Mesenchymal stem cell (in vitro differentiated cells and primary cell): ENCODE measurements at regions not wholly inside any gene's neighbourhood (a gene's known extent, or its start where the extent isn't known, plus 50 kb on each side); places are given as distances from the start of the nearest gene placed in this dataset.

Experiments used
- DNase-seq: peaks from one replicate; pipeline ENCODE4 v3.0.0-alpha.2; 2013
- H2AFZ ChIP-seq: one replicate; pipeline ENCODE4 v1.6.1; 2013; ENCODE audit warnings: low read depth, mild to moderate bottlenecking, control low read depth, inconsistent platforms, low read length, moderate library complexity
- H2AK5ac ChIP-seq: 2 replicates; pipeline ENCODE4 v1.6.1; 2013; ENCODE audit warnings: low read length, moderate library complexity, mild to moderate bottlenecking, inconsistent platforms; ENCODE audit not compliant: severe bottlenecking
- H2BK120ac ChIP-seq: one replicate; pipeline ENCODE4 v1.6.1; 2013; ENCODE audit warnings: low read depth, mild to moderate bottlenecking, inconsistent platforms, low read length, moderate library complexity
- H2BK12ac ChIP-seq, 2 experiments: one replicate each; pipeline ENCODE4 v1.6.1; 2013; ENCODE audit warnings: inconsistent platforms in 2 of 2, low read length in 2 of 2, mild to moderate bottlenecking in 2 of 2, moderate library complexity in 2 of 2, control low read depth in 1 of 2
- H2BK15ac ChIP-seq: one replicate; pipeline ENCODE4 v1.6.1; 2013; ENCODE audit warnings: mild to moderate bottlenecking, low read depth, inconsistent platforms; ENCODE audit not compliant: poor library complexity, severe bottlenecking
- H2BK5ac ChIP-seq: 2 replicates; pipeline ENCODE4 v1.6.1; 2013; ENCODE audit warnings: low read depth, mild to moderate bottlenecking, low read length, control low read depth, inconsistent platforms; ENCODE audit not compliant: poor library complexity, severe bottlenecking
- H3K14ac ChIP-seq, 2 experiments: one replicate each; pipeline ENCODE4 v1.6.1; 2013; ENCODE audit warnings: inconsistent platforms in 2 of 2, low read length in 2 of 2, control low read depth in 1 of 2, mild to moderate bottlenecking in 1 of 2, moderate library complexity in 1 of 2
- H3K18ac ChIP-seq, 2 experiments: one replicate each; pipeline ENCODE4 v1.6.1; 2013; ENCODE audit warnings: inconsistent platforms in 2 of 2, low read length in 2 of 2, control low read depth in 1 of 2, low read depth in 1 of 2, mild to moderate bottlenecking in 1 of 2
- H3K23ac ChIP-seq, 2 experiments: one replicate each; pipeline ENCODE4 v1.6.1; 2013; ENCODE audit warnings: inconsistent platforms in 2 of 2, low read length in 2 of 2, mild to moderate bottlenecking in 2 of 2, moderate library complexity in 2 of 2, control low read depth in 1 of 2
- H3K27ac ChIP-seq: 2 replicates; pipeline ENCODE4 v1.5.1; 2013; ENCODE audit warnings: mild to moderate bottlenecking, moderate library complexity, low read length, control low read depth, inconsistent platforms; ENCODE audit not compliant: poor library complexity, severe bottlenecking
- H3K27me3 ChIP-seq, 2 experiments: 2 replicates each; pipeline versions ENCODE4 v1.6.1 to v1.7.0; 2013; ENCODE audit warnings: low read length in 2 of 2, mild to moderate bottlenecking in 2 of 2, moderate library complexity in 2 of 2, control low read depth in 1 of 2, inconsistent platforms in 1 of 2; ENCODE audit not compliant: control insufficient read depth in 1 of 2, insufficient read depth in 1 of 2
- H3K36me3 ChIP-seq, 2 experiments: 2 replicates each; pipeline versions ENCODE4 v1.6.1 to v1.7.0; 2013; ENCODE audit warnings: low read length in 2 of 2, control low read depth in 1 of 2, inconsistent platforms in 1 of 2, low read depth in 1 of 2, mild to moderate bottlenecking in 1 of 2; ENCODE audit not compliant: insufficient read depth in 2 of 2, control insufficient read depth in 1 of 2
- H3K4ac ChIP-seq, 2 experiments: one replicate each; pipeline ENCODE4 v1.6.1; 2013; ENCODE audit warnings: inconsistent platforms in 2 of 2, low read length in 2 of 2, mild to moderate bottlenecking in 2 of 2, moderate library complexity in 2 of 2, control low read depth in 1 of 2, low read depth in 1 of 2
- H3K4me1 ChIP-seq: 2 replicates; pipeline ENCODE4 v1.6.1; 2013; ENCODE audit warnings: low read depth, low read length, control low read depth; ENCODE audit not compliant: control insufficient read depth, insufficient read depth
- H3K4me2 ChIP-seq: 2 replicates; pipeline ENCODE4 v1.6.1; 2013; ENCODE audit warnings: low read length, mild to moderate bottlenecking, inconsistent platforms; ENCODE audit not compliant: poor library complexity, severe bottlenecking
- H3K4me3 ChIP-seq, 2 experiments: 2 replicates each; pipeline versions ENCODE4 v1.5.1 to v1.7.0; 2013; ENCODE audit warnings: low read length in 2 of 2, mild to moderate bottlenecking in 2 of 2, control low read depth in 1 of 2, low read depth in 1 of 2; ENCODE audit not compliant: insufficient read depth in 1 of 2
- H3K79me1 ChIP-seq: replicated peaks from 2 replicates; pipeline ENCODE4 v1.6.1; 2013; ENCODE audit warnings: mild to moderate bottlenecking, control low read depth, low read length, inconsistent platforms; ENCODE audit not compliant: poor library complexity, severe bottlenecking
- H3K9ac ChIP-seq: 2 replicates; pipeline ENCODE4 v1.7.0; 2013; ENCODE audit warnings: mild to moderate bottlenecking, low read length, moderate library complexity
- H3K9me3 ChIP-seq: 2 replicates; pipeline ENCODE4 v1.7.0; 2013; ENCODE audit warnings: mild to moderate bottlenecking, low read length; ENCODE audit not compliant: control insufficient read depth
- H4K8ac ChIP-seq: one replicate; pipeline ENCODE4 v1.6.1; 2013; ENCODE audit warnings: inconsistent platforms, mild to moderate bottlenecking, low read length, moderate library complexity
- H4K91ac ChIP-seq: one replicate; pipeline ENCODE4 v1.6.1; 2013; ENCODE audit warnings: mild to moderate bottlenecking, low read length, inconsistent platforms
- WGBS: methylation state at CpG from one replicate; pipeline ENCODE4 v1.1.7; 2013; ENCODE audit warnings: mixed read lengths; 5-methylcytosine and 5-hydroxymethylcytosine counted together

GRCh38 chr2:149657401-149658040 is 69.9 kb upstream of the MMADHC start:
- 100% methylated on average over 1 of the region's 1 CpG for WGBS

GRCh38 chr2:149656996-149657395 is 69.4 kb upstream of the MMADHC start:
- Histone ChIP-seq H2BK12ac (no peak overlapping the region), H3K79me1 (no peaks in the 10 kb centered on the region), H2AK5ac (no peak overlapping the region), H3K4me3 (no peak overlapping the region), H2AFZ (no peak overlapping the region), H4K8ac (no peak overlapping the region), H3K36me3 (no peaks in the 10 kb centered on the region), H4K91ac (no peak overlapping the region), H3K4ac (no peak overlapping the region), H2BK120ac (no peak overlapping the region), H2BK5ac (no peak overlapping the region), H2BK15ac (no peak overlapping the region), H3K14ac (no peak overlapping the region), H3K27me3 (no peaks in the 10 kb centered on the region), H3K23ac (no peak overlapping the region), H3K18ac (no peak overlapping the region), H3K27ac (no peak overlapping the region), H3K4me1 (peaks cover 1% of the 10 kb centered on the region), H3K9ac (no peak overlapping the region), H3K9me3 (no peaks in the 10 kb centered on the region), H3K4me2 (no peak overlapping the region)
- DNase-seq, result no peak
- 97% methylated on average over 5 of the region's 5 CpGs for WGBS

More at GRCh38 chr2:149657401-149658040, 69.9 kb upstream of the MMADHC start:
- Histone ChIP-seq H3K9ac (no peak overlapping the region), H3K27me3 (no peaks in the 10 kb centered on the region), H4K91ac (no peak overlapping the region), H2AFZ (no peak overlapping the region), H3K79me1 (no peaks in the 10 kb centered on the region), H4K8ac (no peak overlapping the region), H3K36me3 (no peaks in the 10 kb centered on the region), H3K4me3 (no peak overlapping the region), H2BK120ac (no peak overlapping the region), H2BK5ac (no peak overlapping the region), H2BK15ac (no peak overlapping the region), H3K4me2 (no peak overlapping the region), H2AK5ac (no peak overlapping the region), H3K23ac (no peak overlapping the region), H3K9me3 (no peaks in the 10 kb centered on the region), H3K27ac (no peak overlapping the region), H2BK12ac (no peak overlapping the region), H3K4ac (no peak overlapping the region), H3K18ac (no peak overlapping the region), H3K4me1 (peaks cover 1% of the 10 kb centered on the region), H3K14ac (no peak overlapping the region)
- no peak for DNase-seq

- Histone ChIP-seq H2AFZ (no peak overlapping the region), H4K91ac (peak overlapping the region; percentile 88), H2BK120ac (peak overlapping the region; percentile 65), H4K8ac (no peak overlapping the region), H3K4me3 (no peak overlapping the region), H3K27ac (no peak overlapping the region), H2BK5ac (no peak overlapping the region), H3K9ac (no peak overlapping the region), H2BK15ac (no peak overlapping the region), H2BK12ac (peak overlapping the region; percentile 59 to 89), H3K4me1 (peaks cover 6% of the 10 kb centered on the region), H3K27me3 (no peaks in the 10 kb centered on the region), H3K4ac (peak overlapping the region; percentile 32 to 35), H3K9me3 (no peaks in the 10 kb centered on the region), H3K14ac (no peak overlapping the region), H3K79me1 (no peaks in the 10 kb centered on the region), H3K23ac (no peak overlapping the region), H3K36me3 (no peaks in the 10 kb centered on the region), H3K18ac (peak overlapping the region; percentile 16 to 84), H2AK5ac (peak overlapping the region; percentile 56), H3K4me2 (no peak overlapping the region)
- 87% methylated on average over 3 of the region's 3 CpGs for WGBS
- no peak for DNase-seq
These were observed 66.4 kb upstream of the MMADHC start for GRCh38 chr2:149653831-149654445.

- no peak overlapping the region for H3K14ac ChIP-seq
- 79% methylated on average over 2 of the region's 2 CpGs for WGBS
- H3K4me1 ChIP-seq, result peaks cover 8% of the 10 kb centered on the region
- peak overlapping the region; percentile 46 to 67 for H3K18ac ChIP-seq
- H3K27ac ChIP-seq, result no peak overlapping the region
- H2AK5ac ChIP-seq, result no peak overlapping the region
- no peak overlapping the region for H3K4me2 ChIP-seq
- H2BK15ac ChIP-seq, result no peak overlapping the region
- no peak overlapping the region for H3K4me3 ChIP-seq
- no peaks in the 10 kb centered on the region for H3K79me1 ChIP-seq
- H2AFZ ChIP-seq, result no peak overlapping the region
- peak overlapping the region; percentile 14 to 45 for H2BK12ac ChIP-seq
- no peaks in the 10 kb centered on the region for H3K36me3 ChIP-seq
- H3K9ac ChIP-seq, result no peak overlapping the region
- no peaks in the 10 kb centered on the region for H3K27me3 ChIP-seq
- H4K8ac ChIP-seq, result no peak overlapping the region
- H3K23ac ChIP-seq, result no peak overlapping the region
- DNase-seq, result peak; percentile 49
- H2BK5ac ChIP-seq, result no peak overlapping the region
- H3K4ac ChIP-seq, result peak overlapping the region in 1 of 2 experiments; percentile 40
- peak overlapping the region; percentile 56 for H2BK120ac ChIP-seq
- no peaks in the 10 kb centered on the region for H3K9me3 ChIP-seq
- H4K91ac ChIP-seq, result peak overlapping the region; percentile 23
These were observed 65.4 kb upstream of the MMADHC start for GRCh38 chr2:149652926-149653325.
